GM12878 (cell line): ENCODE measurements at regions not wholly inside any gene's neighbourhood (a gene's known extent, or its start where the extent isn't known, plus 50 kb on each side); places are given as distances from the start of the nearest gene placed in this dataset.

Experiments
- ATAC-seq: fragments of 200-7000 bp; cut with Tn5 transposase; 3 replicates; pipeline ENCODE4 v1.9.1; 2020; ENCODE audit warnings: mild to moderate bottlenecking, moderate library complexity
- BruUV-seq: library from RNA; stranded (reverse); fragments of 400-500 nt; replicated peaks from 2 replicates; lab custom pipeline; 2021; lab: Mats Ljungman, UMichigan
- CTCF ChIA-PET: fragments of 300-600 bp; sonication (Branson Sonifier 250); formaldehyde crosslinking; extraction: SDS; loops from one replicate; lab custom pipeline; 2021; ENCODE audit warnings: inconsistent platforms; lab: Yijun Ruan, JAX
- POLR2A ChIA-PET: fragments of 350-600 bp; formaldehyde crosslinking; extraction: SDS; loops from one replicate; lab custom pipeline; 2021; ENCODE audit warnings: inconsistent platforms; lab: Charles Lee
- RAD21 ChIA-PET: fragments of 300-600 bp; sonication (Branson Sonifier 250); formaldehyde crosslinking; loops from one replicate; lab custom pipeline; 2023; ENCODE audit warnings: antibody characterized with exemption; ENCODE audit not compliant: unreplicated experiment; lab: Charles Lee
- SMC1A ChIA-PET: fragments of 300-600 bp; sonication (Branson Sonifier 250); formaldehyde crosslinking; loops from one replicate; lab custom pipeline; 2023; ENCODE audit not compliant: unreplicated experiment, uncharacterized antibody; lab: Charles Lee
- DNase-seq: peaks from one replicate; pipeline ENCODE4 v3.0.0-alpha.2; 2011; ENCODE audit warnings: low read depth, low spot score
- FAIRE-seq: peaks from 3 replicates; lab custom pipeline; 2011; peaks lifted over from hg19 to GRCh38; lab: Jason Lieb, UNC
- H2AFZ ChIP-seq: 2 replicates; pipeline ENCODE4 v1.6.0; 2011; ENCODE audit warnings: low read depth, low read length, control low read depth; ENCODE audit not compliant: control insufficient read depth
- H3K27ac ChIP-seq: 2 replicates; pipeline ENCODE4 v1.5.1; 2011; ENCODE audit warnings: control low read depth; ENCODE audit not compliant: control insufficient read depth, insufficient read depth
- H3K27me3 ChIP-seq, 2 experiments: replicated peaks in 1 of 2; 2 replicates each; pipeline versions ENCODE4 v1.6.0 to v1.6.1; 2011; ENCODE audit warnings: low read length in 1 of 2; ENCODE audit not compliant: control insufficient read depth in 2 of 2, insufficient read depth in 2 of 2
- H3K36me3 ChIP-seq, 2 experiments: 2 replicates each; pipeline ENCODE4 v1.5.1; 2011; ENCODE audit warnings: low read length in 1 of 2; ENCODE audit not compliant: control insufficient read depth in 2 of 2, insufficient read depth in 2 of 2
- H3K4me1 ChIP-seq: 2 replicates; pipeline ENCODE4 v1.6.1; 2011; ENCODE audit warnings: mild to moderate bottlenecking, low read length, moderate library complexity, mixed read lengths; ENCODE audit not compliant: control insufficient read depth, insufficient read depth
- H3K4me2 ChIP-seq: 2 replicates; pipeline ENCODE4 v1.6.0; 2011; ENCODE audit warnings: control low read depth; ENCODE audit not compliant: control insufficient read depth, insufficient read depth
- H3K4me3 ChIP-seq: fragments of 200-600 bp; sonication (generic); 2 replicates; pipeline ENCODE4 v1.5.1; 2016
- H3K79me2 ChIP-seq: 2 replicates; pipeline ENCODE4 v1.6.0; 2011; ENCODE audit warnings: low read length; ENCODE audit not compliant: control insufficient read depth, insufficient read depth
- H3K9ac ChIP-seq: 2 replicates; pipeline ENCODE4 v1.8.0; 2011; ENCODE audit warnings: low read length, control low read depth, mixed read lengths; ENCODE audit not compliant: control insufficient read depth, insufficient read depth
- H3K9me3 ChIP-seq: replicated peaks from 3 replicates; pipeline ENCODE4 v1.5.1; 2011; ENCODE audit warnings: mild to moderate bottlenecking, low read length; ENCODE audit not compliant: control insufficient read depth, insufficient read depth
- H4K20me1 ChIP-seq: 2 replicates; pipeline ENCODE4 v1.6.0; 2011; ENCODE audit not compliant: control insufficient read depth, insufficient read depth
- BCL11A ChIP-seq: IDR thresholded peaks from 2 replicates; pipeline ENCODE4 v1.6.1; 2011; ENCODE audit warnings: low read depth, low read length
- CEBPZ ChIP-seq: fragments of 150-350 bp; IDR thresholded peaks from 2 replicates; pipeline ENCODE4 v1.6.1; 2016; ENCODE audit warnings: low read depth, low read length
- CHD2 ChIP-seq: IDR thresholded peaks from 2 replicates; pipeline ENCODE4 v1.6.1; 2011; ENCODE audit warnings: low read depth, low read length, improper control_type of control experiment, borderline replicate concordance
- HDAC6 ChIP-seq: fragments of 200-600 bp; sonication (generic); IDR thresholded peaks from one replicate; pipeline ENCODE4 v1.8.0; 2017; ENCODE audit warnings: antibody characterized with exemption; ENCODE audit not compliant: unreplicated experiment
- IKZF1 ChIP-seq: fragments of 450-650 bp; conservative IDR thresholded peaks from 2 replicates; pipeline ENCODE4 v1.6.1; 2017; ENCODE audit warnings: antibody characterized with exemption, mild to moderate bottlenecking
- IRF4 ChIP-seq: IDR thresholded peaks from 2 replicates; pipeline ENCODE4 v1.6.1; 2011; ENCODE audit warnings: low read depth, low read length
- KLF5 ChIP-seq: fragments of 450-650 bp; IDR thresholded peaks from 2 replicates; pipeline ENCODE4 v1.6.1; 2014; ENCODE audit warnings: mild to moderate bottlenecking; ENCODE audit not compliant: partially characterized antibody
- PAX5 ChIP-seq: IDR thresholded peaks from 2 replicates; pipeline ENCODE4 v1.6.1; 2011; ENCODE audit warnings: low read depth, low read length, borderline replicate concordance
- WRNIP1 ChIP-seq: IDR thresholded peaks from 2 replicates; pipeline ENCODE4 v1.6.1; 2011; ENCODE audit warnings: low read depth, low read length, improper control_type of control experiment, borderline replicate concordance
- ZBTB4 ChIP-seq: fragments of 450-650 bp; formaldehyde crosslinking; IDR thresholded peaks from 2 replicates; pipeline ENCODE4 v1.4.0; 2022; ENCODE audit warnings: mild to moderate bottlenecking, moderate library complexity
- WGBS: methylation state at CpG from one replicate; pipeline ENCODE4 v1.1.6; 2016; ENCODE audit warnings: low lambda C conversion rate; ENCODE audit not compliant: insufficient replicate concordance, insufficient coverage; ENCODE audit errors: missing lambda C conversion rate; 5-methylcytosine and 5-hydroxymethylcytosine counted together
- in situ Hi-C: fragments of 300-500 bp; cut with MboI; formaldehyde crosslinking; loops from 9 replicates; pipeline ENCODE4 v1.14.3; 2018; ENCODE audit warnings: mixed read lengths
- intact Hi-C: fragments of 100-400 bp; cut with micrococcal nuclease; formaldehyde crosslinking; loops from one replicate; pipeline ENCODE4 v1.14.2; 2022; ENCODE audit not compliant: unreplicated experiment
- TF ChIP-seq, protein P1 (sequence below): fragments of 450-650 bp; IDR thresholded peaks from 2 replicates; pipeline ENCODE4 v1.6.1; 2017; ENCODE audit warnings: borderline replicate concordance

DNA sequence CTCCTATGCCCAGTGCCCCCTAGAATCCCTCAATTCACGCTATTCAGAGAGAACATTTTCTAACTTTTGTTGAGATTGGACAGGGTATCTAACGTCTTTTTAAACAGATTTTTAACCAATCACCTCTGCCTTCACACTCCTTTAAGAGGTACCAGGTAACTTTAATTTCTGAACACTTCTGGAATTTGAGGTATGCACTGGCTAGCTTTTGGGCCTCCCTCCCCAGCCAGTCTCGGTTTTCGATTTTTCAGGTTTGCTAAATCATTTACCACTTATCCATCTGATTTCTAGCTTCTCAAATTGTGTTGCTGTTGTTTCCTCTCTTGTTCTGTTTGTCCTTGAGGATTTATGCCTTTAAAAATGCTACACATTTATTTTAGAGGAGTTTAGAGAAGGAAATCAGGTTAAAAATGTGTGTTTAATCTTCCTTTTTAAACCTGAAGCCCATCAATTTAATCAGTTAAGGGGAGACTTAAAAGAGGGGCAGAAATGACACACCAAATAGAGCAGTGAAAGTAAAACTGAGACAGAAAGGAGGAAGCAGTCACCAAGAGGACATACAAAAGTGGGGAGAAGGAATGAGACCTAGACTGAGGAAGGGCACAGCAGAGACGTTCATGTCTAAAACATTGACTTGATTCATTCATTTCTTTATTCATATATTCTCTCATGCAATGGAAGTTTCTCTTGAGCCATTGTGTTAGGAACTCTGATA is 139.6 kb upstream of the HTR2A start (continued):
- no peak for TF ChIP-seq IKZF1
- no peak for TF ChIP-seq KLF5
- peak; percentile 81; the same call in 1 of the 2 replicates for TF ChIP-seq IRF4
- no peak for TF ChIP-seq HDAC6
- no peak for TF ChIP-seq PAX5
- TF ChIP-seq ZBTB4 (CRISPR knock-in tag): no peak
- TF ChIP-seq, all 136 proteins: peak for 13

DNA sequence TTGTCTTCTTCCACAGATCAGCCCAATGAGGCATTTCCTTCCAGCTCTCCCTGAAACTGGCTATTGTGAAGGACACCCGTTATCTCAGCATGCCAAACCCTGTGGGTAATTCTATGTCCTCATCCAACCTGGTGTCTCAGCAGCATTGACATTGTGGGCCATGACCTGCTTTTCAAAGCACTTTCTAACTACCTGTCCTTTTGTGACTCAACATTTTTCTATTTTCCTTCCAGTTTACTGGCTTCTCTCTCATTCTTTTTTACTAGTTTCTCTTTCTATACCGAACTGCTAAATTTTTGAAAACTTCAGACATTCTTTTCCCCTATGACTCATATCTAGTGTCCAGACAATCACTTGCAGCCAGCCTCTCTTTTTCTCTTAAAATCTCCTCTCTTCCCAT is 136.4 kb upstream of the HTR2A start:
- intact Hi-C loops: no loop called here
- TF ChIP-seq CEBPZ: no peak
- no peak for TF ChIP-seq BCL11A
- no peak for TF ChIP-seq CHD2
- no peak for TF ChIP-seq WRNIP1
- TF ChIP-seq, protein P1, sequence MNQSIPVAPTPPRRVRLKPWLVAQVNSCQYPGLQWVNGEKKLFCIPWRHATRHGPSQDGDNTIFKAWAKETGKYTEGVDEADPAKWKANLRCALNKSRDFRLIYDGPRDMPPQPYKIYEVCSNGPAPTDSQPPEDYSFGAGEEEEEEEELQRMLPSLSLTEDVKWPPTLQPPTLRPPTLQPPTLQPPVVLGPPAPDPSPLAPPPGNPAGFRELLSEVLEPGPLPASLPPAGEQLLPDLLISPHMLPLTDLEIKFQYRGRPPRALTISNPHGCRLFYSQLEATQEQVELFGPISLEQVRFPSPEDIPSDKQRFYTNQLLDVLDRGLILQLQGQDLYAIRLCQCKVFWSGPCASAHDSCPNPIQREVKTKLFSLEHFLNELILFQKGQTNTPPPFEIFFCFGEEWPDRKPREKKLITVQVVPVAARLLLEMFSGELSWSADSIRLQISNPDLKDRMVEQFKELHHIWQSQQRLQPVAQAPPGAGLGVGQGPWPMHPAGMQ: no peak

More for the DNA sequence above, 136.4 kb upstream of the HTR2A start:
- no peak overlapping the region for H3K27ac ChIP-seq
- in situ Hi-C loops: no loop called here
- H3K4me2 ChIP-seq: no peak overlapping the region
- 4% methylated on average over 2 of the region's 2 CpGs for WGBS
- BruUV-seq: no TSS peak
- POLR2A ChIA-PET: interaction anchor here (0.6 kb wide), 1 partner anchor 269 kb away, joined by 5 read pairs; no protein-coding TSS in a partner anchor
- CTCF ChIA-PET: no interaction called here
- H2AFZ ChIP-seq: peak overlapping the region; percentile 36; the same call in 1 of the 2 replicates
- no peak; the same call in 2 of the 3 replicates for ATAC-seq
- H4K20me1 ChIP-seq: no peaks in the 10 kb centered on the region
- no peaks in the 10 kb centered on the region; the same call in 1 of the 3 replicates for H3K9me3 ChIP-seq
- RAD21 ChIA-PET: no interaction called here
- H3K4me1 ChIP-seq: peaks cover 10% of the 10 kb centered on the region; the same call in 1 of the 2 replicates
- SMC1A ChIA-PET: no interaction called here
- H3K36me3 ChIP-seq: no peaks in the 10 kb centered on the region
- FAIRE-seq: no peak
- no peak for DNase-seq
- H3K9ac ChIP-seq: no peak overlapping the region
- H3K4me3 ChIP-seq: no peak overlapping the region
- no peaks in the 10 kb centered on the region for H3K27me3 ChIP-seq
- H3K79me2 ChIP-seq: no peaks in the 10 kb centered on the region
